ENCODE measurements at regions not wholly inside any gene's neighbourhood (a gene's known extent, or its start where the extent isn't known, plus 50 kb on each side); places are given as distances from the start of the nearest gene placed in this dataset.

GRCh38 chr9:27755846-27756245 is 182.6 kb upstream of the C9orf72 start:
- TF ChIP-seq, protein P1, sequence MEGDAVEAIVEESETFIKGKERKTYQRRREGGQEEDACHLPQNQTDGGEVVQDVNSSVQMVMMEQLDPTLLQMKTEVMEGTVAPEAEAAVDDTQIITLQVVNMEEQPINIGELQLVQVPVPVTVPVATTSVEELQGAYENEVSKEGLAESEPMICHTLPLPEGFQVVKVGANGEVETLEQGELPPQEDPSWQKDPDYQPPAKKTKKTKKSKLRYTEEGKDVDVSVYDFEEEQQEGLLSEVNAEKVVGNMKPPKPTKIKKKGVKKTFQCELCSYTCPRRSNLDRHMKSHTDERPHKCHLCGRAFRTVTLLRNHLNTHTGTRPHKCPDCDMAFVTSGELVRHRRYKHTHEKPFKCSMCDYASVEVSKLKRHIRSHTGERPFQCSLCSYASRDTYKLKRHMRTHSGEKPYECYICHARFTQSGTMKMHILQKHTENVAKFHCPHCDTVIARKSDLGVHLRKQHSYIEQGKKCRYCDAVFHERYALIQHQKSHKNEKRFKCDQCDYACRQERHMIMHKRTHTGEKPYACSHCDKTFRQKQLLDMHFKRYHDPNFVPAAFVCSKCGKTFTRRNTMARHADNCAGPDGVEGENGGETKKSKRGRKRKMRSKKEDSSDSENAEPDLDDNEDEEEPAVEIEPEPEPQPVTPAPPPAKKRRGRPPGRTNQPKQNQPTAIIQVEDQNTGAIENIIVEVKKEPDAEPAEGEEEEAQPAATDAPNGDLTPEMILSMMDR (IDR thresholded peaks at IDR 0.05) = no peak
- TF ChIP-seq POLR2A (IDR thresholded peaks at IDR 0.05) = no peak

Measured in lower leg skin (tissue), 3 donors.